Adipocyte (in vitro differentiated cells): ENCODE measurements at regions not wholly inside any gene's neighbourhood (a gene's known extent, or its start where the extent isn't known, plus 50 kb on each side); places are given as distances from the start of the nearest gene placed in this dataset.
A peak's percentile ranks its signal among the peaks of the same experiment; 100 is the strongest.
"Not testable (repeated sequence)": the region's sequence is repeated elsewhere in the genome, so short reads cannot be mapped to it uniquely, and the experiment has no call there.

Experiments
- DNase-seq: peaks from one replicate; pipeline ENCODE4 v3.0.0-alpha.2; 2015; ENCODE audit warnings: low read depth
- H3K27me3 ChIP-seq: replicated peaks from 2 replicates; pipeline ENCODE4 v1.7.0; 2013; ENCODE audit warnings: mild to moderate bottlenecking, low read length, moderate library complexity; ENCODE audit not compliant: control insufficient read depth, insufficient read depth
- H3K36me3 ChIP-seq: 2 replicates; pipeline ENCODE4 v1.7.0; 2013; ENCODE audit warnings: low read length, mild to moderate bottlenecking, moderate library complexity; ENCODE audit not compliant: control insufficient read depth, insufficient read depth, severe bottlenecking
- H3K4me1 ChIP-seq: 2 replicates; pipeline ENCODE4 v1.7.0; 2013; ENCODE audit warnings: mild to moderate bottlenecking, low read length, moderate library complexity; ENCODE audit not compliant: control insufficient read depth, insufficient read depth
- H3K4me3 ChIP-seq: 2 replicates; pipeline ENCODE4 v1.7.0; 2013; ENCODE audit warnings: mild to moderate bottlenecking, low read length, moderate library complexity
- H3K9ac ChIP-seq: 2 replicates; pipeline ENCODE4 v1.7.0; 2013; ENCODE audit warnings: mild to moderate bottlenecking, low read length, moderate library complexity
- H3K9me3 ChIP-seq: 2 replicates; pipeline ENCODE4 v1.7.0; 2013; ENCODE audit warnings: mild to moderate bottlenecking, low read length, moderate library complexity; ENCODE audit not compliant: control insufficient read depth

GRCh38 chr5:118107246-118107645 is 881.1 kb downstream of the DTWD2 start:
- H3K4me1 ChIP-seq, H3K27me3 ChIP-seq, H3K9me3 ChIP-seq, H3K4me3 ChIP-seq, H3K9ac ChIP-seq, DNase-seq, H3K36me3 ChIP-seq: not testable (repeated sequence)

GRCh38 chr5:118098716-118099115 is 889.6 kb downstream of the DTWD2 start:
- H3K9me3 ChIP-seq, result peaks cover under 1% of the 10 kb centered on the region

GRCh38 chr5:118095115-118095514 is 893.2 kb downstream of the DTWD2 start:
- H3K36me3 ChIP-seq, result no peaks in the 10 kb centered on the region
- no peaks in the 10 kb centered on the region for H3K27me3 ChIP-seq
- no peak overlapping the region for H3K9ac ChIP-seq
- DNase-seq, result peak; percentile 39
- H3K4me3 ChIP-seq, result no peak overlapping the region
- H3K4me1 ChIP-seq, result no peaks in the 10 kb centered on the region
- no peaks in the 10 kb centered on the region for H3K9me3 ChIP-seq

More at GRCh38 chr5:118098716-118099115, 889.6 kb downstream of the DTWD2 start:
- DNase-seq, result no peak
- Histone ChIP-seq H3K4me3 (no peak overlapping the region), H3K36me3 (no peaks in the 10 kb centered on the region), H3K9ac (no peak overlapping the region), H3K27me3 (no peaks in the 10 kb centered on the region), H3K4me1 (no peaks in the 10 kb centered on the region)

GRCh38 chr5:118088448-118088847 is 899.9 kb downstream of the DTWD2 start:
- Histone ChIP-seq H3K9ac (no peak overlapping the region), H3K27me3 (no peaks in the 10 kb centered on the region), H3K4me1 (no peaks in the 10 kb centered on the region), H3K9me3 (no peaks in the 10 kb centered on the region), H3K36me3 (no peaks in the 10 kb centered on the region), H3K4me3 (no peak overlapping the region)
- DNase-seq, result no peak

GRCh38 chr5:118076490-118076889 is 911.9 kb downstream of the DTWD2 start:
- no peaks in the 10 kb centered on the region for H3K27me3 ChIP-seq
- H3K9ac ChIP-seq, result no peak overlapping the region
- peaks cover 13% of the 10 kb centered on the region for H3K9me3 ChIP-seq

GRCh38 chr5:118070041-118070440 is 918.3 kb downstream of the DTWD2 start:
- H3K27me3 ChIP-seq, result no peaks in the 10 kb centered on the region
- no peak for DNase-seq
- no peaks in the 10 kb centered on the region for H3K36me3 ChIP-seq
- H3K9me3 ChIP-seq, result no peaks in the 10 kb centered on the region
- H3K9ac ChIP-seq, result no peak overlapping the region
- H3K4me1 ChIP-seq, result no peaks in the 10 kb centered on the region
- no peak overlapping the region for H3K4me3 ChIP-seq

More at GRCh38 chr5:118076490-118076889, 911.9 kb downstream of the DTWD2 start:
- DNase-seq, result peak; percentile 15
- no peaks in the 10 kb centered on the region for H3K36me3 ChIP-seq
- H3K4me3 ChIP-seq, result no peak overlapping the region
- H3K4me1 ChIP-seq, result no peaks in the 10 kb centered on the region

- Histone ChIP-seq H3K9me3 (no peaks in the 10 kb centered on the region), H3K9ac (no peak overlapping the region), H3K27me3 (no peaks in the 10 kb centered on the region), H3K36me3 (no peaks in the 10 kb centered on the region), H3K4me1 (no peaks in the 10 kb centered on the region), H3K4me3 (no peak overlapping the region)
- no peak for DNase-seq
Measured at GRCh38 chr5:118069452-118069851, 918.9 kb downstream of the DTWD2 start.

- H3K9ac ChIP-seq, result no peak overlapping the region
- H3K4me3 ChIP-seq, result no peak overlapping the region
- H3K4me1 ChIP-seq, result no peaks in the 10 kb centered on the region
- no peak for DNase-seq
- no peaks in the 10 kb centered on the region for H3K9me3 ChIP-seq
- H3K27me3 ChIP-seq, result no peaks in the 10 kb centered on the region
- no peaks in the 10 kb centered on the region for H3K36me3 ChIP-seq
Measured at GRCh38 chr5:118068886-118069285, 919.5 kb downstream of the DTWD2 start.

- H3K9ac ChIP-seq, H3K4me3 ChIP-seq, DNase-seq, H3K4me1 ChIP-seq, H3K9me3 ChIP-seq, H3K36me3 ChIP-seq, H3K27me3 ChIP-seq: not testable (repeated sequence)
Measured at GRCh38 chr5:118063836-118064235, 924.5 kb downstream of the DTWD2 start.

- DNase-seq, result no peak
- no peaks in the 10 kb centered on the region for H3K9me3 ChIP-seq
- no peaks in the 10 kb centered on the region for H3K36me3 ChIP-seq
- H3K9ac ChIP-seq, result no peak overlapping the region
- H3K4me3 ChIP-seq, result no peak overlapping the region
- no peaks in the 10 kb centered on the region for H3K27me3 ChIP-seq
- no peaks in the 10 kb centered on the region for H3K4me1 ChIP-seq
Measured at GRCh38 chr5:118060833-118061232, 927.5 kb downstream of the DTWD2 start.

- DNase-seq, result no peak
- Histone ChIP-seq H3K36me3 (no peaks in the 10 kb centered on the region), H3K4me1 (no peaks in the 10 kb centered on the region), H3K4me3 (no peak overlapping the region), H3K9me3 (peaks cover 8% of the 10 kb centered on the region), H3K9ac (no peak overlapping the region), H3K27me3 (no peaks in the 10 kb centered on the region)
Measured at GRCh38 chr5:118052503-118052902, 935.8 kb downstream of the DTWD2 start.

GRCh38 chr5:118044169-118044568 is 944.2 kb downstream of the DTWD2 start:
- H3K9me3 ChIP-seq, result no peaks in the 10 kb centered on the region
- H3K4me3 ChIP-seq, result no peak overlapping the region
- no peaks in the 10 kb centered on the region for H3K27me3 ChIP-seq
- no peak for DNase-seq
- H3K9ac ChIP-seq, result no peak overlapping the region
- H3K4me1 ChIP-seq, result no peaks in the 10 kb centered on the region
- H3K36me3 ChIP-seq, result no peaks in the 10 kb centered on the region
